Liver (tissue), 8 donors: ENCODE measurements at regions not wholly inside any gene's neighbourhood (a gene's known extent, or its start where the extent isn't known, plus 50 kb on each side); places are given as distances from the start of the nearest gene placed in this dataset.

Experiments used
- DNase-seq: peaks from one replicate; pipeline ENCODE4 v3.0.0-alpha.2; 2017; ENCODE audit warnings: low spot score
- H3K27ac ChIP-seq, 2 donors: one replicate each; pipeline ENCODE4 v1.7.0; 2013; ENCODE audit warnings: inconsistent platforms in 2 of 2, low read length in 2 of 2, control low read depth in 1 of 2, low read depth in 1 of 2, mild to moderate bottlenecking in 1 of 2
- H3K27me3 ChIP-seq, 4 donors: one replicate each; pipeline versions ENCODE4 v1.6.1 to v1.7.0; 2013; ENCODE audit warnings: low read length in 3 of 4, inconsistent platforms in 1 of 4, mild to moderate bottlenecking in 1 of 4, moderate library complexity in 1 of 4; ENCODE audit not compliant: control insufficient read depth in 4 of 4, insufficient read depth in 4 of 4
- H3K36me3 ChIP-seq, 4 donors: one replicate each; pipeline versions ENCODE4 v1.6.1 to v1.7.0; 2013; ENCODE audit warnings: low read length in 3 of 4, mild to moderate bottlenecking in 3 of 4, low read depth in 1 of 4, moderate library complexity in 1 of 4; ENCODE audit not compliant: control insufficient read depth in 4 of 4, insufficient read depth in 3 of 4
- H3K4me1 ChIP-seq, 4 donors: one replicate each; pipeline versions ENCODE4 v1.6.1 to v1.7.0; 2013; ENCODE audit warnings: low read length in 3 of 4, mild to moderate bottlenecking in 3 of 4, moderate library complexity in 1 of 4; ENCODE audit not compliant: control insufficient read depth in 4 of 4, insufficient read depth in 4 of 4
- H3K4me3 ChIP-seq, 3 donors: one replicate each; pipeline versions ENCODE4 v1.6.1 to v1.7.0; 2013; ENCODE audit warnings: low read length in 3 of 3, control low read depth in 1 of 3, low read depth in 1 of 3, mild to moderate bottlenecking in 1 of 3
- H3K9ac ChIP-seq, 2 donors: one replicate each; pipeline ENCODE4 v1.7.0; 2013; ENCODE audit warnings: low read length in 2 of 2, mild to moderate bottlenecking in 2 of 2, moderate library complexity in 2 of 2, control low read depth in 1 of 2, low read depth in 1 of 2
- H3K9me3 ChIP-seq, 4 donors: one replicate each; pipeline versions ENCODE4 v1.6.1 to v1.7.0; 2013; ENCODE audit warnings: low read length in 3 of 4; ENCODE audit not compliant: control insufficient read depth in 4 of 4
- EGR1 ChIP-seq, 2 donors: IDR thresholded peaks; 2 replicates each; pipeline ENCODE4 v1.6.1; 2016 to 2018; ENCODE audit warnings: antibody characterized with exemption in 2 of 2, low read depth in 2 of 2
- FOXA1 ChIP-seq: IDR thresholded peaks from 2 replicates; pipeline ENCODE4 v1.6.1; 2016; ENCODE audit warnings: antibody characterized with exemption
- FOXA2 ChIP-seq: IDR thresholded peaks from 2 replicates; pipeline ENCODE4 v1.6.1; 2016; ENCODE audit warnings: antibody characterized with exemption
- GABPA ChIP-seq, 2 donors: IDR thresholded peaks in 1 of 2; conservative IDR thresholded peaks in 1 of 2; 2 replicates each; pipeline ENCODE4 v1.6.1; 2016; ENCODE audit warnings: antibody characterized with exemption in 2 of 2, mild to moderate bottlenecking in 1 of 2, moderate library complexity in 1 of 2
- HNF4A ChIP-seq, 2 donors: conservative IDR thresholded peaks; 2 replicates each; pipeline ENCODE4 v1.6.1; 2016; ENCODE audit warnings: antibody characterized with exemption in 2 of 2, mild to moderate bottlenecking in 2 of 2
- HNF4G ChIP-seq: IDR thresholded peaks from 2 replicates; pipeline ENCODE4 v1.6.1; 2016; ENCODE audit warnings: antibody characterized with exemption
- JUND ChIP-seq, 2 donors: IDR thresholded peaks; 2 replicates each; pipeline ENCODE4 v1.6.1; 2016; ENCODE audit warnings: antibody characterized with exemption in 2 of 2
- MAX ChIP-seq: IDR thresholded peaks from 2 replicates; pipeline ENCODE4 v1.6.1; 2016; ENCODE audit warnings: antibody characterized with exemption
- NR2F2 ChIP-seq: IDR thresholded peaks from 2 replicates; pipeline ENCODE4 v1.6.1; 2016; ENCODE audit warnings: antibody characterized with exemption
- RAD21 ChIP-seq, 2 donors: IDR thresholded peaks; 2 replicates each; pipeline ENCODE4 v1.6.1; 2016; ENCODE audit warnings: antibody characterized with exemption in 2 of 2, mild to moderate bottlenecking in 2 of 2
- RXRA ChIP-seq, 2 donors: IDR thresholded peaks; 2 replicates each; pipeline ENCODE4 v1.6.1; 2017 to 2018; ENCODE audit warnings: antibody characterized with exemption in 2 of 2, mild to moderate bottlenecking in 1 of 2
- SP1 ChIP-seq: IDR thresholded peaks from 2 replicates; pipeline ENCODE4 v1.6.1; 2018; ENCODE audit warnings: antibody characterized with exemption, mild to moderate bottlenecking
- TAF1 ChIP-seq: conservative IDR thresholded peaks from 2 replicates; pipeline ENCODE4 v1.6.1; 2016; ENCODE audit warnings: antibody characterized with exemption, mild to moderate bottlenecking
- YY1 ChIP-seq: IDR thresholded peaks from 2 replicates; pipeline ENCODE4 v1.6.1; 2016; ENCODE audit warnings: antibody characterized with exemption, mild to moderate bottlenecking
- ZBTB33 ChIP-seq: IDR thresholded peaks from 2 replicates; pipeline ENCODE4 v1.6.1; 2016; ENCODE audit warnings: antibody characterized with exemption
- WGBS: extraction: QIAGEN DNeasy Blood & Tissue Kit; methylation state at CpG from one replicate; pipeline ENCODE4 v1.1.7; 2013; 5-methylcytosine and 5-hydroxymethylcytosine counted together
- TF ChIP-seq, protein P1 (sequence below): IDR thresholded peaks from 2 replicates; pipeline ENCODE4 v1.6.1; 2016; ENCODE audit warnings: antibody characterized with exemption, mild to moderate bottlenecking
- TF ChIP-seq, protein P2 (sequence below): fragments of 150-350 bp; IDR thresholded peaks from 2 replicates; pipeline ENCODE4 v1.5.1; 2017; ENCODE audit warnings: improper control_type of control experiment, low read depth, low read length; ENCODE audit not compliant: missing input control
- TF ChIP-seq, protein P3 (sequence below): IDR thresholded peaks from 2 replicates; pipeline ENCODE4 v1.6.1; 2016; ENCODE audit warnings: antibody characterized with exemption
- donor health status: healthy.
- donor health status: healthy.
- donor health status: healthy.
- donor health status: healthy.
- donor health status: healthy.

GRCh38 chr5:152956943-152957613 lies 533.4 kb upstream of the GRIA1 start:
- TF ChIP-seq HNF4A (conservative IDR thresholded peaks at IDR 0.05) (peak in 1 of 2 donors; percentile 66), TAF1 (no peak), SP1 (no peak), ZBTB33 (peak; percentile 71), HNF4G (no peak), FOXA2 (peak; percentile 70), NR2F2 (no peak), EGR1 (IDR thresholded peaks at IDR 0.05; ENCODE audit: low read depth in 2 of 2) (no peak), FOXA1 (peak; percentile 69), RXRA (IDR thresholded peaks at IDR 0.05) (peak in 1 of 2 donors; percentile 64), JUND (IDR thresholded peaks at IDR 0.05) (peak in 1 of 2 donors; percentile 90), MAX (peak; percentile 44), RAD21 (IDR thresholded peaks at IDR 0.05) (peak in 1 of 2 donors; percentile 58), YY1 (peak; percentile 69), GABPA (IDR thresholded peaks at IDR 0.05 in 1 of 2, conservative IDR thresholded peaks at IDR 0.05 in 1 of 2) (peak in 1 of 2 donors; percentile 31)
- TF ChIP-seq, protein P1, sequence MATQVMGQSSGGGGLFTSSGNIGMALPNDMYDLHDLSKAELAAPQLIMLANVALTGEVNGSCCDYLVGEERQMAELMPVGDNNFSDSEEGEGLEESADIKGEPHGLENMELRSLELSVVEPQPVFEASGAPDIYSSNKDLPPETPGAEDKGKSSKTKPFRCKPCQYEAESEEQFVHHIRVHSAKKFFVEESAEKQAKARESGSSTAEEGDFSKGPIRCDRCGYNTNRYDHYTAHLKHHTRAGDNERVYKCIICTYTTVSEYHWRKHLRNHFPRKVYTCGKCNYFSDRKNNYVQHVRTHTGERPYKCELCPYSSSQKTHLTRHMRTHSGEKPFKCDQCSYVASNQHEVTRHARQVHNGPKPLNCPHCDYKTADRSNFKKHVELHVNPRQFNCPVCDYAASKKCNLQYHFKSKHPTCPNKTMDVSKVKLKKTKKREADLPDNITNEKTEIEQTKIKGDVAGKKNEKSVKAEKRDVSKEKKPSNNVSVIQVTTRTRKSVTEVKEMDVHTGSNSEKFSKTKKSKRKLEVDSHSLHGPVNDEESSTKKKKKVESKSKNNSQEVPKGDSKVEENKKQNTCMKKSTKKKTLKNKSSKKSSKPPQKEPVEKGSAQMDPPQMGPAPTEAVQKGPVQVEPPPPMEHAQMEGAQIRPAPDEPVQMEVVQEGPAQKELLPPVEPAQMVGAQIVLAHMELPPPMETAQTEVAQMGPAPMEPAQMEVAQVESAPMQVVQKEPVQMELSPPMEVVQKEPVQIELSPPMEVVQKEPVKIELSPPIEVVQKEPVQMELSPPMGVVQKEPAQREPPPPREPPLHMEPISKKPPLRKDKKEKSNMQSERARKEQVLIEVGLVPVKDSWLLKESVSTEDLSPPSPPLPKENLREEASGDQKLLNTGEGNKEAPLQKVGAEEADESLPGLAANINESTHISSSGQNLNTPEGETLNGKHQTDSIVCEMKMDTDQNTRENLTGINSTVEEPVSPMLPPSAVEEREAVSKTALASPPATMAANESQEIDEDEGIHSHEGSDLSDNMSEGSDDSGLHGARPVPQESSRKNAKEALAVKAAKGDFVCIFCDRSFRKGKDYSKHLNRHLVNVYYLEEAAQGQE = peak; percentile 33
- TF ChIP-seq, protein P2, sequence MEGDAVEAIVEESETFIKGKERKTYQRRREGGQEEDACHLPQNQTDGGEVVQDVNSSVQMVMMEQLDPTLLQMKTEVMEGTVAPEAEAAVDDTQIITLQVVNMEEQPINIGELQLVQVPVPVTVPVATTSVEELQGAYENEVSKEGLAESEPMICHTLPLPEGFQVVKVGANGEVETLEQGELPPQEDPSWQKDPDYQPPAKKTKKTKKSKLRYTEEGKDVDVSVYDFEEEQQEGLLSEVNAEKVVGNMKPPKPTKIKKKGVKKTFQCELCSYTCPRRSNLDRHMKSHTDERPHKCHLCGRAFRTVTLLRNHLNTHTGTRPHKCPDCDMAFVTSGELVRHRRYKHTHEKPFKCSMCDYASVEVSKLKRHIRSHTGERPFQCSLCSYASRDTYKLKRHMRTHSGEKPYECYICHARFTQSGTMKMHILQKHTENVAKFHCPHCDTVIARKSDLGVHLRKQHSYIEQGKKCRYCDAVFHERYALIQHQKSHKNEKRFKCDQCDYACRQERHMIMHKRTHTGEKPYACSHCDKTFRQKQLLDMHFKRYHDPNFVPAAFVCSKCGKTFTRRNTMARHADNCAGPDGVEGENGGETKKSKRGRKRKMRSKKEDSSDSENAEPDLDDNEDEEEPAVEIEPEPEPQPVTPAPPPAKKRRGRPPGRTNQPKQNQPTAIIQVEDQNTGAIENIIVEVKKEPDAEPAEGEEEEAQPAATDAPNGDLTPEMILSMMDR = no peak
- TF ChIP-seq, protein P3, sequence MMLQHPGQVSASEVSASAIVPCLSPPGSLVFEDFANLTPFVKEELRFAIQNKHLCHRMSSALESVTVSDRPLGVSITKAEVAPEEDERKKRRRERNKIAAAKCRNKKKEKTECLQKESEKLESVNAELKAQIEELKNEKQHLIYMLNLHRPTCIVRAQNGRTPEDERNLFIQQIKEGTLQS = peak; percentile 31
- WGBS = 34% methylated on average over 2 of the region's 2 CpGs
- DNase-seq = no peak
- Histone ChIP-seq H3K36me3 (no peaks in the 10 kb centered on the region), H3K9ac (no peak overlapping the region), H3K4me1 (peaks cover 0 to 12% (median 3%) of the 10 kb centered on the region in 4 donors), H3K9me3 (no peaks in the 10 kb centered on the region), H3K4me3 (no peak overlapping the region), H3K27ac (no peak overlapping the region), H3K27me3 (no peaks in the 10 kb centered on the region)
